Epithelial cell of prostate (primary cell): ENCODE measurements at regions not wholly inside any gene's neighbourhood (a gene's known extent, or its start where the extent isn't known, plus 50 kb on each side); places are given as distances from the start of the nearest gene placed in this dataset.

ENCODE experiments used
- DNase-seq: peaks from one replicate; pipeline ENCODE4 v3.0.0-alpha.2; 2011; ENCODE audit warnings: low read depth, low spot score
- H3K27ac ChIP-seq: fragments of 450-650 bp; 2 replicates; pipeline ENCODE4 v1.5.1; 2017; ENCODE audit warnings: mild to moderate bottlenecking

GRCh38 chr14:98685725-98686124 is 586.3 kb downstream of the BCL11B start:
- no peak for DNase-seq
- no peak overlapping the region for H3K27ac ChIP-seq

GRCh38 chr14:98688446-98688845 is 583.6 kb downstream of the BCL11B start:
- H3K27ac ChIP-seq = no peak overlapping the region
- DNase-seq = no peak

- no peak for DNase-seq
- H3K27ac ChIP-seq = no peak overlapping the region
Observed at GRCh38 chr14:98689951-98690350, 582.0 kb downstream of the BCL11B start.

- DNase-seq = peak; percentile 36
- H3K27ac ChIP-seq = no peak overlapping the region
Observed at GRCh38 chr14:98692832-98693231, 579.2 kb downstream of the BCL11B start.

DNA sequence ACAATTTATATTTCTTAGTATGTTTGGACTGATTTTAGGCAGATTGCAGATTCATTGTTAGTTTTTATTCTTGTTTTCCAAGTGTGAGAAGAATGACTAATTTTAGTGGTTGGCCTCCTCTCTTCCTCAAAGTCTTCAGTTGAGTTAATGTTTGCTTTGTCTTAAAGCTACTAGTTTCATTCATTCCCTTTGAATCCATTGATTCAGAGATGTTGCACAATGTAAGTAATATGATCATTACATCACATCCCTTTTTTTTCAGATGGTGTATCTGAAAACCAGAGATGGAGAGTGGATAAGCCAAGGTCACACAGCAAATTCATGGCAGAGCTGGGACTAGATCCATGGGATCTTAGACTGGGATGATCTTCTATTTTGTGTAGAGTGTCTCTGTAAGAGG is 577.5 kb downstream of the BCL11B start:
- peak; percentile 5 for DNase-seq
- no peak overlapping the region for H3K27ac ChIP-seq

GRCh38 chr14:98695809-98696208 is 576.2 kb downstream of the BCL11B start:
- no peak for DNase-seq

DNA sequence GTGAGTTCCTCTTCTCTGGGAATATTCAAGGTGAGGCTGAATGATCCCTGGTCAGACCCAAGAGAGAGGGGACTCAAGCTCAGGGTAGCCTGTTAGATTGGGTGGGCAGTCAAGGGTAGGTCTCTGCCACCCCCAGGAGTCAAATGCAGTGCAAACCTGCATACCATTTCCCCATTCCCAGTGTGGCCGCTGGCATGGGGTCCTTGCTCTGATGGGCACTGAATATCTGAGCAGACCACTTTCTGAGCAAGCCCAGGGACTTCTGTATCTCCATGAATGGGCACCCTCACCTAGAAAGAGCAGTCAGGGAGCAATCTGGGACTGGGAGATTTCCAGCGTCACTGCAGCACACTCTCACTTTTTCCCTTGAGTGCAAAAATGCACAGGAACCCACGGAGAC is 573.7 kb downstream of the BCL11B start:
- H3K27ac ChIP-seq = no peak overlapping the region
- DNase-seq = no peak

More at GRCh38 chr14:98695809-98696208, 576.2 kb downstream of the BCL11B start:
- no peak overlapping the region for H3K27ac ChIP-seq

GRCh38 chr14:98700748-98701147 is 571.2 kb downstream of the BCL11B start:
- H3K27ac ChIP-seq = no peak overlapping the region
- DNase-seq = no peak

- H3K27ac ChIP-seq = no peak overlapping the region
- DNase-seq = no peak
Observed at GRCh38 chr14:98701377-98701776, 570.6 kb downstream of the BCL11B start.

- H3K27ac ChIP-seq = no peak overlapping the region
- DNase-seq = no peak
Observed at GRCh38 chr14:98704441-98704840, 567.6 kb downstream of the BCL11B start.

- H3K27ac ChIP-seq = no peak overlapping the region
- no peak for DNase-seq
Observed at GRCh38 chr14:98705871-98706300, 566.1 kb downstream of the BCL11B start.

- H3K27ac ChIP-seq = no peak overlapping the region
- no peak for DNase-seq
Observed at GRCh38 chr14:98707522-98707921, 564.5 kb downstream of the BCL11B start.

GRCh38 chr14:98708555-98708954 is 563.4 kb downstream of the BCL11B start:
- H3K27ac ChIP-seq = no peak overlapping the region
- DNase-seq = no peak

GRCh38 chr14:98711453-98711852 is 560.5 kb downstream of the BCL11B start:
- no peak for DNase-seq

DNA sequence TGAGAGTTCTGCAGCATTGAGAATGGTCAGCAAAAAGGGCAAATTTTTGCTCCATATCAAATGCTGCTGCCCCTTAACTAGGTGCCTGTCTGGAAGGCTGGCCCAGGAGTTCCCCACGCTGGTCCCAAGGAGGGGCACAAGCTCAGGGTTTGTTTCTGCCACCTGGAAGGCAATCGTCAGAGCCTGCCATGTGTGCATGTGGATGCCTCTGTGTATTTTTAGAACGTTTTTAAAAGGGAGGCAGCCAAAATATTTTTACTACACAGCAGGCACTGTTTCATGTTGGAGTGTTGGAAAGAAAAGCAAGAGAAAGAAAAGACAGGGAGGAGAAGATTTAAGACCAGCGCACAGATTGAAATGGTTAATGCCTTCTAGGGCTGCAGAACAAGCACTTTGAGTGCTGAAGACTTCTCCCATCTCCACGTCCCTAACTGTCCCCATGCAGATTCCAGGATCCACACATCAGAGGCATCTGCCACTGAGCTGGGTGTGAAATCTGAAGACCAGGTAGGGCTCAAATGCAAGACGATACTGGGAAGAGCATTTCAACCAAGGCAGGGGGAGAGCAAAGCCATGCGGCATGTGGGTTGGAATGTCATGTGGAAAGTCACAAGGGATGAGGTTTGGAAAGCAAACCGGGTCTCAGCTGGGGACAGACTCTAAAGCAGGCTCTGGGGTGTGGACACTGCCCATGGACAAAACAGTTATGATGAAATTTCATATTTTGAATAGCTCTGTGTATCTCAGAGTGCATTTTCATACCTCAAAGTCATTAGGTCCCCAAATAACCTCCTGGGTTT is 557.2 kb downstream of the BCL11B start:
- DNase-seq = no peak
- H3K27ac ChIP-seq = no peak overlapping the region

More at GRCh38 chr14:98711453-98711852, 560.5 kb downstream of the BCL11B start:
- H3K27ac ChIP-seq = no peak overlapping the region

- DNase-seq = no peak
- no peak overlapping the region for H3K27ac ChIP-seq
Observed at GRCh38 chr14:98716133-98716532, 555.9 kb downstream of the BCL11B start.

- no peak for DNase-seq
Observed at GRCh38 chr14:98721061-98721460, 550.9 kb downstream of the BCL11B start.

DNA sequence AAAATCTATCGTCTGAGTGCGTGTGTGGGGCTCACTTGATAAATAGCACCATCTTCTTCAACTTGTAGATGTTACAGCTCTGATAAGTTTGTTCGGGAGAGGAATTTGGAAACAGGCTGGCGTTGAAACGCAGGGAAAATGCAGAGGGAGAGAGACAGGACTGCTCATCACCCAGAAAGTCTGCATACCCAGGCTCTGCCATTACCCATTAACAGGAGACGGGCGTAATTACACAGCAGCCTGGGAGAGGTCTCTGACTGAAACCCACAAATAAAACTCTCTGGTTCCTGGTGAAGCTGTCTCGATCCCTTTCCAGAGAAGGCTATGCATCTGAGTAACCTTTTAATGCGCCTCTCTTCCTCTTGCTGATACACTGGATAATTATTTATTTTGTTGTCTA is 547.3 kb downstream of the BCL11B start:
- no peak overlapping the region for H3K27ac ChIP-seq
- DNase-seq = no peak

More at GRCh38 chr14:98721061-98721460, 550.9 kb downstream of the BCL11B start:
- H3K27ac ChIP-seq = no peak overlapping the region

- H3K27ac ChIP-seq = no peak overlapping the region
- no peak for DNase-seq
Observed at GRCh38 chr14:98725191-98725590, 546.8 kb downstream of the BCL11B start.

DNA sequence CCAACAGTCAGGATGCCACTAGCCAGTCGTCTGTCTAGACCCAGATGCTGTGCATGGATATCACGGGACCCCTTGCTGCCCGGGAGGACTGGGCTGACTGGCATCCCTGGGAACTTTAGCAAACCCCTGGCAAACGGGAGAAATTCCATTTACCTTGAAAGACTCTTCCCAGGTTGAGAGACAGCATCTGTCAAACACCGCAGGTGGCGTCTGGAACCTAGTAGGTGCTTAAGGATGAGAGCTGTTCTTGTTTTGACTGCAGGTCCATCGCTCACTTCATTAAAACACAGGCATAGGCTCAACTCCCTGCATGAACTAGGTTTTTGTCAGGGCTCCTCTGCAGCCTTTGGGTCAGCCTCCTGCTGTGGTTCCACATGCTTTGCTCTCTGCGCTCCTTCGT is 546.3 kb downstream of the BCL11B start:
- no peak overlapping the region for H3K27ac ChIP-seq
- no peak for DNase-seq

DNA sequence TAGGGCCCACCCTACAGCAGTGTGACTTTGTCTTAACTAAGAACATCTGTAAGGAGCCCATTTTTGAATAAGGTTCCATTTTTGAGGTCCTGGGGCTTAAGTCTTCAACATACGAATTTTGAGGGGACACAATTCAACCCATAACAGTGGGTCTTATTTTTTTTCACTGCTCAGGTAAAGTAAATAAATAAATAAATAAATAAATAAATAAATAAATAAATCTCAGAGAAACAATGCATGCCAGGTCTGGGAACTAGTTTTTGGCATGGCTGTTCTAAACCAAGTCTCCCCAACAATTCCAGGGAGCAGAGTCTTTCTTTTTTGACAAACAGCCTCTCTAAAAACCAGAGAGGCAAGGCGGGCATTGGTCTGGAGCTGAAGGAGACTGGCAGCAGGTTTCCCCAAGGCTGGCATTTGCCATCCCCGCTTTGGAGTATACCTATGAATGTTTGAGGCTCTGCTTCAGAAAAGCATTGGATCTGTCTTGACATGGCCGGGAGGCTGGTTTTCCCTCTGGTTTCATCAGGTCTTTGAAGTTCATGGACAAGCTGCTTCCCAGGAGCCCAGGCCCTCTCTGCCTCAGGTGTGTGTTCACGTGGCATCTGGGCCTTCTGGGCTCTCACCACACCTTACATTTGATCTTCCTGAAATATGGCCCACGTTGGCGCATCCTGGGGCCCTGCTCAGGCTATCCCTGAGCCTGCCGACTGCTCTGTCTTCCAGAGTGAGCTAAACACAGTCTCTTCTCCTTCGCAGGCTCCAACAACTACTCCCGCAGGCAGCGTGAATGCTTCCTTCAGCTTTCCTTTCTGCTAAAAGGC is 545.2 kb downstream of the BCL11B start:
- no peak overlapping the region for H3K27ac ChIP-seq
- DNase-seq = no peak
